CD14-positive monocyte (primary cell): ENCODE measurements at regions not wholly inside any gene's neighbourhood (a gene's known extent, or its start where the extent isn't known, plus 50 kb on each side); places are given as distances from the start of the nearest gene placed in this dataset.

Experiments
- DNase-seq, 3 donors: peaks; one replicate each; pipeline ENCODE4 v3.0.0-alpha.2; 2011 to 2022
- H2AFZ ChIP-seq: 2 replicates; pipeline ENCODE4 v1.6.0; 2012; ENCODE audit warnings: mild to moderate bottlenecking, low read depth, low read length, inconsistent platforms; ENCODE audit not compliant: insufficient read depth, poor library complexity, severe bottlenecking
- H3K27ac ChIP-seq, 2 donors: 1 replicate in 1 of 2; 2 replicates in 1 of 2; pipeline ENCODE4 v1.5.1; 2012 to 2013; ENCODE audit warnings: low read length in 2 of 2, control low read depth in 1 of 2, inconsistent platforms in 1 of 2, low read depth in 1 of 2, mild to moderate bottlenecking in 1 of 2
- H3K27me3 ChIP-seq, 2 donors: one replicate each; pipeline versions ENCODE4 v1.6.0 to v1.6.1; 2011 to 2013; ENCODE audit warnings: low read length in 2 of 2; ENCODE audit not compliant: control insufficient read depth in 2 of 2, insufficient read depth in 2 of 2
- H3K36me3 ChIP-seq, 2 donors: replicated peaks in 1 of 2; 1 replicate in 1 of 2; 2 replicates in 1 of 2; pipeline versions ENCODE4 v1.5.1 to v1.6.1; 2012 to 2013; ENCODE audit warnings: low read length in 2 of 2, control low read depth in 1 of 2, inconsistent platforms in 1 of 2, mild to moderate bottlenecking in 1 of 2; ENCODE audit not compliant: insufficient read depth in 2 of 2, control insufficient read depth in 1 of 2
- H3K4me1 ChIP-seq, 2 donors: 1 replicate in 1 of 2; 2 replicates in 1 of 2; pipeline versions ENCODE4 v1.5.1 to v1.6.1; 2012 to 2013; ENCODE audit warnings: low read length in 2 of 2, control low read depth in 1 of 2, inconsistent platforms in 1 of 2, mild to moderate bottlenecking in 1 of 2, moderate library complexity in 1 of 2; ENCODE audit not compliant: insufficient read depth in 2 of 2, control insufficient read depth in 1 of 2
- H3K4me2 ChIP-seq: replicated peaks from 2 replicates; pipeline ENCODE3; 2012; ENCODE audit warnings: low read length, moderate library complexity, mild to moderate bottlenecking; ENCODE audit not compliant: poor library complexity, severe bottlenecking; ENCODE audit errors: extremely low read depth
- H3K4me3 ChIP-seq, 3 experiments: fragments of 200-600 bp in 1 of 3; sonication (generic) in 1 of 3; replicated peaks in 1 of 3; 1 replicate in 2 of 3; 2 replicates in 1 of 3; pipeline ENCODE4 v1.5.1; 2011 to 2013; ENCODE audit warnings: low read length in 3 of 3, mild to moderate bottlenecking in 3 of 3, control low read depth in 2 of 3, low read depth in 2 of 3, inconsistent platforms in 1 of 3, moderate library complexity in 1 of 3
- H3K79me2 ChIP-seq: 2 replicates; pipeline ENCODE4 v1.6.0; 2012; ENCODE audit warnings: mild to moderate bottlenecking, control low read depth, inconsistent platforms, low read length, moderate library complexity; ENCODE audit not compliant: insufficient read depth
- H3K9ac ChIP-seq: 2 replicates; pipeline ENCODE4 v1.6.0; 2017; ENCODE audit warnings: low read length, mild to moderate bottlenecking; ENCODE audit not compliant: insufficient read depth, poor library complexity, severe bottlenecking
- H3K9me3 ChIP-seq, 2 donors: replicated peaks in 1 of 2; 1 replicate in 1 of 2; 2 replicates in 1 of 2; pipeline versions ENCODE4 v1.5.1 to v1.6.1; 2012 to 2013; ENCODE audit warnings: low read length in 2 of 2, control low read depth in 1 of 2; ENCODE audit not compliant: control insufficient read depth in 1 of 2, insufficient read depth in 1 of 2
- H4K20me1 ChIP-seq: 2 replicates; pipeline ENCODE4 v1.6.0; 2012; ENCODE audit warnings: mild to moderate bottlenecking, low read length, control low read depth, moderate library complexity; ENCODE audit not compliant: insufficient read depth
- H3K27ac Mint-ChIP-seq, 7 donors: one replicate each; pipeline ENCODE4 v1.8.0; 2020; ENCODE audit warnings: mild to moderate bottlenecking in 7 of 7, mixed read lengths in 7 of 7, moderate library complexity in 6 of 7, inconsistent platforms in 2 of 7
- H3K27me3 Mint-ChIP-seq, 3 donors: one replicate each; pipeline ENCODE4 v1.8.0; 2021 to 2022; ENCODE audit warnings: low read depth in 3 of 3, mild to moderate bottlenecking in 3 of 3, mixed read lengths in 3 of 3, moderate library complexity in 3 of 3, inconsistent platforms in 1 of 3
- H3K36me3 Mint-ChIP-seq, 2 donors: one replicate each; pipeline ENCODE4 v1.8.0; 2020; ENCODE audit warnings: mixed read lengths in 2 of 2, inconsistent platforms in 1 of 2, mild to moderate bottlenecking in 1 of 2
- H3K4me1 Mint-ChIP-seq: one replicate; pipeline ENCODE4 v1.8.0; 2020; ENCODE audit warnings: mild to moderate bottlenecking, mixed read lengths
- H3K4me3 Mint-ChIP-seq, 2 donors: one replicate each; pipeline ENCODE4 v1.8.0; 2020; ENCODE audit warnings: mild to moderate bottlenecking in 2 of 2, mixed read lengths in 2 of 2, moderate library complexity in 1 of 2
- H3K9me3 Mint-ChIP-seq, 7 donors: one replicate each; pipeline ENCODE4 v1.8.0; 2020 to 2022; ENCODE audit warnings: mixed read lengths in 7 of 7, mild to moderate bottlenecking in 6 of 7, moderate library complexity in 6 of 7, inconsistent platforms in 2 of 7
- CTCF ChIP-seq: fragments of 200-600 bp; IDR thresholded peaks from one replicate; pipeline ENCODE4 v1.8.0; 2022; ENCODE audit warnings: antibody characterized with exemption, mild to moderate bottlenecking
- WGBS: methylation state at CpG from one replicate; pipeline ENCODE4 v1.1.5; 2013; ENCODE audit warnings: missing lambda C conversion rate; ENCODE audit not compliant: insufficient coverage; 5-methylcytosine and 5-hydroxymethylcytosine counted together
- intact Hi-C, 2 donors: fragments of 100-400 bp; cut with micrococcal nuclease; formaldehyde crosslinking; loops; one replicate each; pipeline versions ENCODE4 v1.15.0 to v1.15.1; 2023

- DNase-seq: no peak
- no CpG with 5 or more reads among the region's 2 CpGs for WGBS
- Histone ChIP-seq H3K9ac (no peak overlapping the region), H3K4me3 (no peak overlapping the region), H3K36me3 (no peaks in the 10 kb centered on the region), H3K27ac (no peak overlapping the region), H3K4me1 (no peaks in the 10 kb centered on the region), H2AFZ (no peak overlapping the region), H3K79me2 (no peaks in the 10 kb centered on the region), H4K20me1 (no peaks in the 10 kb centered on the region), H3K27me3 (no peaks in the 10 kb centered on the region), H3K9me3 (peaks cover 0 to 12% of the 10 kb centered on the region in 2 donors), H3K4me2 (no peak overlapping the region)
- Mint-ChIP-seq H3K4me3 (no peak overlapping the region), H3K4me1 (no peaks in the 10 kb centered on the region), H3K9me3 (peaks cover 0 to 25% (median 15%) of the 10 kb centered on the region in 7 donors), H3K36me3 (no peaks in the 10 kb centered on the region), H3K27me3 (no peaks in the 10 kb centered on the region), H3K27ac (no peak overlapping the region)
- no peak for TF ChIP-seq CTCF
- intact Hi-C loops: no loop called here
These were observed 673.6 kb upstream of the NR5A2 start for GRCh38 chr1:199353906-199354305.

- DNase-seq: no peak
- Histone ChIP-seq H3K27me3 (no peaks in the 10 kb centered on the region), H2AFZ (no peak overlapping the region), H3K9ac (no peak overlapping the region), H3K4me2 (no peak overlapping the region), H3K79me2 (no peaks in the 10 kb centered on the region), H4K20me1 (no peaks in the 10 kb centered on the region), H3K4me3 (no peak overlapping the region), H3K4me1 (no peaks in the 10 kb centered on the region), H3K36me3 (no peaks in the 10 kb centered on the region), H3K9me3 (peaks cover 0 to 6% of the 10 kb centered on the region in 2 donors), H3K27ac (no peak overlapping the region)
- WGBS: no CpG with 5 or more reads among the region's 2 CpGs
- no peak overlapping the region for H3K4me3 Mint-ChIP-seq
- peaks cover 0 to 17% (median 12%) of the 10 kb centered on the region in 7 donors for H3K9me3 Mint-ChIP-seq
- TF ChIP-seq CTCF: no peak
- H3K4me1 Mint-ChIP-seq: no peaks in the 10 kb centered on the region
- no peaks in the 10 kb centered on the region for H3K36me3 Mint-ChIP-seq
- intact Hi-C loops: no loop called here
- no peaks in the 10 kb centered on the region for H3K27me3 Mint-ChIP-seq
- H3K27ac Mint-ChIP-seq: no peak overlapping the region
These were observed 670.9 kb upstream of the NR5A2 start for GRCh38 chr1:199356561-199356960.
